Mesenchymal stem cell (in vitro differentiated cells and primary cell): ENCODE measurements at regions not wholly inside any gene's neighbourhood (a gene's known extent, or its start where the extent isn't known, plus 50 kb on each side); places are given as distances from the start of the nearest gene placed in this dataset.
"Not testable (repeated sequence)": the region's sequence is repeated elsewhere in the genome, so short reads cannot be mapped to it uniquely, and the experiment has no call there.

ENCODE experiments used
- DNase-seq: peaks from one replicate; pipeline ENCODE4 v3.0.0-alpha.2; 2013
- H2AFZ ChIP-seq: one replicate; pipeline ENCODE4 v1.6.1; 2013; ENCODE audit warnings: low read depth, mild to moderate bottlenecking, control low read depth, inconsistent platforms, low read length, moderate library complexity
- H2AK5ac ChIP-seq: 2 replicates; pipeline ENCODE4 v1.6.1; 2013; ENCODE audit warnings: low read length, moderate library complexity, mild to moderate bottlenecking, inconsistent platforms; ENCODE audit not compliant: severe bottlenecking
- H2BK120ac ChIP-seq: one replicate; pipeline ENCODE4 v1.6.1; 2013; ENCODE audit warnings: low read depth, mild to moderate bottlenecking, inconsistent platforms, low read length, moderate library complexity
- H2BK12ac ChIP-seq, 2 experiments: one replicate each; pipeline ENCODE4 v1.6.1; 2013; ENCODE audit warnings: inconsistent platforms in 2 of 2, low read length in 2 of 2, mild to moderate bottlenecking in 2 of 2, moderate library complexity in 2 of 2, control low read depth in 1 of 2
- H2BK15ac ChIP-seq: one replicate; pipeline ENCODE4 v1.6.1; 2013; ENCODE audit warnings: mild to moderate bottlenecking, low read depth, inconsistent platforms; ENCODE audit not compliant: poor library complexity, severe bottlenecking
- H2BK5ac ChIP-seq: 2 replicates; pipeline ENCODE4 v1.6.1; 2013; ENCODE audit warnings: low read depth, mild to moderate bottlenecking, low read length, control low read depth, inconsistent platforms; ENCODE audit not compliant: poor library complexity, severe bottlenecking
- H3K14ac ChIP-seq, 2 experiments: one replicate each; pipeline ENCODE4 v1.6.1; 2013; ENCODE audit warnings: inconsistent platforms in 2 of 2, low read length in 2 of 2, control low read depth in 1 of 2, mild to moderate bottlenecking in 1 of 2, moderate library complexity in 1 of 2
- H3K18ac ChIP-seq, 2 experiments: one replicate each; pipeline ENCODE4 v1.6.1; 2013; ENCODE audit warnings: inconsistent platforms in 2 of 2, low read length in 2 of 2, control low read depth in 1 of 2, low read depth in 1 of 2, mild to moderate bottlenecking in 1 of 2
- H3K23ac ChIP-seq, 2 experiments: one replicate each; pipeline ENCODE4 v1.6.1; 2013; ENCODE audit warnings: inconsistent platforms in 2 of 2, low read length in 2 of 2, mild to moderate bottlenecking in 2 of 2, moderate library complexity in 2 of 2, control low read depth in 1 of 2
- H3K27ac ChIP-seq: 2 replicates; pipeline ENCODE4 v1.5.1; 2013; ENCODE audit warnings: mild to moderate bottlenecking, moderate library complexity, low read length, control low read depth, inconsistent platforms; ENCODE audit not compliant: poor library complexity, severe bottlenecking
- H3K27me3 ChIP-seq, 2 experiments: 2 replicates each; pipeline versions ENCODE4 v1.6.1 to v1.7.0; 2013; ENCODE audit warnings: low read length in 2 of 2, mild to moderate bottlenecking in 2 of 2, moderate library complexity in 2 of 2, control low read depth in 1 of 2, inconsistent platforms in 1 of 2; ENCODE audit not compliant: control insufficient read depth in 1 of 2, insufficient read depth in 1 of 2
- H3K36me3 ChIP-seq, 2 experiments: 2 replicates each; pipeline versions ENCODE4 v1.6.1 to v1.7.0; 2013; ENCODE audit warnings: low read length in 2 of 2, control low read depth in 1 of 2, inconsistent platforms in 1 of 2, low read depth in 1 of 2, mild to moderate bottlenecking in 1 of 2; ENCODE audit not compliant: insufficient read depth in 2 of 2, control insufficient read depth in 1 of 2
- H3K4ac ChIP-seq, 2 experiments: one replicate each; pipeline ENCODE4 v1.6.1; 2013; ENCODE audit warnings: inconsistent platforms in 2 of 2, low read length in 2 of 2, mild to moderate bottlenecking in 2 of 2, moderate library complexity in 2 of 2, control low read depth in 1 of 2, low read depth in 1 of 2
- H3K4me1 ChIP-seq: 2 replicates; pipeline ENCODE4 v1.6.1; 2013; ENCODE audit warnings: low read depth, low read length, control low read depth; ENCODE audit not compliant: control insufficient read depth, insufficient read depth
- H3K4me2 ChIP-seq: 2 replicates; pipeline ENCODE4 v1.6.1; 2013; ENCODE audit warnings: low read length, mild to moderate bottlenecking, inconsistent platforms; ENCODE audit not compliant: poor library complexity, severe bottlenecking
- H3K4me3 ChIP-seq, 2 experiments: 2 replicates each; pipeline versions ENCODE4 v1.5.1 to v1.7.0; 2013; ENCODE audit warnings: low read length in 2 of 2, mild to moderate bottlenecking in 2 of 2, control low read depth in 1 of 2, low read depth in 1 of 2; ENCODE audit not compliant: insufficient read depth in 1 of 2
- H3K79me1 ChIP-seq: replicated peaks from 2 replicates; pipeline ENCODE4 v1.6.1; 2013; ENCODE audit warnings: mild to moderate bottlenecking, control low read depth, low read length, inconsistent platforms; ENCODE audit not compliant: poor library complexity, severe bottlenecking
- H3K9ac ChIP-seq: 2 replicates; pipeline ENCODE4 v1.7.0; 2013; ENCODE audit warnings: mild to moderate bottlenecking, low read length, moderate library complexity
- H3K9me3 ChIP-seq: 2 replicates; pipeline ENCODE4 v1.7.0; 2013; ENCODE audit warnings: mild to moderate bottlenecking, low read length; ENCODE audit not compliant: control insufficient read depth
- H4K8ac ChIP-seq: one replicate; pipeline ENCODE4 v1.6.1; 2013; ENCODE audit warnings: inconsistent platforms, mild to moderate bottlenecking, low read length, moderate library complexity
- H4K91ac ChIP-seq: one replicate; pipeline ENCODE4 v1.6.1; 2013; ENCODE audit warnings: mild to moderate bottlenecking, low read length, inconsistent platforms
- WGBS: methylation state at CpG from one replicate; pipeline ENCODE4 v1.1.7; 2013; ENCODE audit warnings: mixed read lengths; 5-methylcytosine and 5-hydroxymethylcytosine counted together

DNA sequence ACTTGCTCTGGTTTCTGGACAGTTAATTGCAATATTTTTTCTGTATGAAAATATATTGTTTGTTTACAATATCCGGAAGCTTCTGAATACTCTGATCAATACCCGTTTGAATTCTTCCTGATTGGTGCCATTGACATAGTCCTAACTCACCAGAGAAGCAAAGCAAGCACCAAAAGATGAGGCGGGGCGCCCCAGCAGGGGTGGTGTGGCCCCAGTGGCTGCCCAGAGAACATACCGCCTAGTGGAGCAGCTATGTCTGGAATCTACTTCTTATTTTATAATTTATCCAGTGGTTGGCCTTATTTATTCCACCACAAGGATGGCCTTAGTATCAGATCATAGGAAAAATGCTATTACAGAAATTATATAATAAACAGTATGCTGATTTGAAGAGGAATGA is 610.7 kb downstream of the JRKL start:
- DNase-seq: no peak
- Histone ChIP-seq H3K4ac (no peak overlapping the region), H4K91ac (no peak overlapping the region), H3K23ac (no peak overlapping the region), H3K9ac (no peak overlapping the region), H3K18ac (no peak overlapping the region), H3K9me3 (no peaks in the 10 kb centered on the region), H3K36me3 (no peaks in the 10 kb centered on the region), H2AK5ac (no peak overlapping the region), H3K27ac (no peak overlapping the region), H2AFZ (no peak overlapping the region), H3K4me3 (no peak overlapping the region), H2BK12ac (no peak overlapping the region), H3K4me2 (no peak overlapping the region), H3K4me1 (no peaks in the 10 kb centered on the region), H3K79me1 (no peaks in the 10 kb centered on the region), H3K27me3 (no peaks in the 10 kb centered on the region), H2BK120ac (no peak overlapping the region), H2BK15ac (no peak overlapping the region), H2BK5ac (no peak overlapping the region), H4K8ac (no peak overlapping the region), H3K14ac (no peak overlapping the region)
- 58% methylated on average over 2 of the region's 5 CpGs for WGBS

DNA sequence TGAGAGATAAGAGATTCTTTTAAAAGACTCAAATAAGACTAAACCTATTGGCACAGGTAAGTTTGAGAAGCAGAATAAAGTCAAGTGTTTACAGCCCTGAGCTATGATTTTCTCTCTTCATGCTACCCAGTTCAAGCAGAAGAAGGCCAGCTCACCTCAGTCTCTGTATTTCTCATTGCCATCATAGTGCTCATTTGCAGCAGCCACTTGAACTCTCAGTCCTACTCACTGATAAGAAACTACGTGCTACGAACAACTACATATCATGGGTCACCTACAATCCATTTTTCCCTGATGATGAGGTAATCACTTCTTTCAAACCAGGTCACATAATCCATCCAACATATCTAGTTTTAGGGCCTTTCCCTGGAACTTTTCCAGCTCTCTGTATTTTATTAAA is 617.5 kb downstream of the JRKL start:
- H3K4me1 ChIP-seq: no peaks in the 10 kb centered on the region
- WGBS: 59% methylated on average over 2 of the region's 2 CpGs
- no peak overlapping the region for H3K9ac ChIP-seq
- H3K36me3 ChIP-seq: no peaks in the 10 kb centered on the region
- H3K4ac ChIP-seq: no peak overlapping the region
- no peak overlapping the region for H2AK5ac ChIP-seq
- H2BK15ac ChIP-seq: no peak overlapping the region
- H2BK5ac ChIP-seq: no peak overlapping the region
- H2BK12ac ChIP-seq: no peak overlapping the region
- H3K18ac ChIP-seq: no peak overlapping the region
- H2BK120ac ChIP-seq: no peak overlapping the region
- no peak overlapping the region for H3K4me2 ChIP-seq
- H3K27me3 ChIP-seq: no peaks in the 10 kb centered on the region
- H3K4me3 ChIP-seq: no peak overlapping the region
- no peaks in the 10 kb centered on the region for H3K79me1 ChIP-seq
- H3K9me3 ChIP-seq: no peaks in the 10 kb centered on the region
- no peak overlapping the region for H3K23ac ChIP-seq
- H3K14ac ChIP-seq: no peak overlapping the region
- H2AFZ ChIP-seq: no peak overlapping the region
- no peak overlapping the region for H3K27ac ChIP-seq
- no peak overlapping the region for H4K91ac ChIP-seq
- H4K8ac ChIP-seq: no peak overlapping the region
- DNase-seq: no peak

DNA sequence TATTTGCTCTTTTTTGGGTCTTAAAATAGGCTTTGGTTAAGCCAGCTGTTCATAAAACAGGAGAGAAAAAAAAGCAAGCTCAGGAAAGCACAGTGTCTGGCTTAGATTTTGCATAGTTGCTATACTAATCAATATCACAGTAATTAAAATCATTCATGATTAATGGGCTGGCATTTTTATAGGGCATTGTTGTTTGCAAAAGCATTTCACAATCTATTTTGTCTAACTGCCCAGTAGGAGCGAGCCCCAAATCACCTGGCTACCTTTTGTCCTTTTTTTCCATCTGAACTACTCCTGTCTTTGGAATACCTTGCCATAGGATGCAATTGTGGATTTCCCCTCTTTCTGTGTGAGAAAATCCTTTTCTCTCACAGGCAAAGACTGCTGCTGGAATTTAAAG is 619.8 kb downstream of the JRKL start:
- H2AFZ ChIP-seq: no peak overlapping the region
- no peak overlapping the region for H4K91ac ChIP-seq
- no peak overlapping the region for H3K4me3 ChIP-seq
- H3K79me1 ChIP-seq: no peaks in the 10 kb centered on the region
- H3K4me2 ChIP-seq: no peak overlapping the region
- no peak overlapping the region for H2BK15ac ChIP-seq
- H2BK12ac ChIP-seq: no peak overlapping the region
- no peaks in the 10 kb centered on the region for H3K9me3 ChIP-seq
- no peaks in the 10 kb centered on the region for H3K36me3 ChIP-seq
- no peak overlapping the region for H3K4ac ChIP-seq
- H3K27me3 ChIP-seq: no peaks in the 10 kb centered on the region
- DNase-seq: no peak
- no peak overlapping the region for H2AK5ac ChIP-seq
- H3K14ac ChIP-seq: no peak overlapping the region
- no peaks in the 10 kb centered on the region for H3K4me1 ChIP-seq
- H2BK5ac ChIP-seq: no peak overlapping the region
- H3K23ac ChIP-seq: no peak overlapping the region
- no peak overlapping the region for H3K9ac ChIP-seq
- H2BK120ac ChIP-seq: no peak overlapping the region
- no peak overlapping the region for H3K27ac ChIP-seq
- H3K18ac ChIP-seq: no peak overlapping the region
- WGBS: 50% methylated on average over 1 of the region's 1 CpG
- no peak overlapping the region for H4K8ac ChIP-seq

DNA sequence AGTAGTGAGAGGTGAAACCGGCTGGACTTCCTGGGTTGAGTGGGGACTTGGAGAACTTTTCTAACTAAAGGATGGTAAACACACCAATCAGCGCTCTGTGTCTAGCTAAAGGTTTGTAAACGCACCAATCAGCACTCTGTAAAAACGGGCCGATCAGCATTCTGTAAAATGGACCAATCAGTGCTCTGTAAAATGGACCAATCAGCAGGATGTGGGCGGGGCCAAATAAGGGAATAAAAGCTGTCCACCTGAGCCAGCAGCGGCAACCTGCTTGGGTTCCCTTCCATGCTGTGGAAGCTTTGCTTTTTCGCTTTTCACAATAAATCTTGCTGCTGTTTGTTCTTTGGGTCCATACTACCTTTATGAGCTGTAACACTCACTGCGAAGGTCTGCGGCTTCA is 621.2 kb downstream of the JRKL start:
- H4K8ac ChIP-seq, H2AK5ac ChIP-seq, H3K14ac ChIP-seq, H3K4me2 ChIP-seq, H2BK15ac ChIP-seq, H3K23ac ChIP-seq, H4K91ac ChIP-seq, H2BK12ac ChIP-seq, H2AFZ ChIP-seq, H3K36me3 ChIP-seq, H3K18ac ChIP-seq, H2BK120ac ChIP-seq, H3K9me3 ChIP-seq, H3K4ac ChIP-seq, H3K4me1 ChIP-seq, H2BK5ac ChIP-seq, H3K27me3 ChIP-seq, H3K4me3 ChIP-seq, H3K79me1 ChIP-seq, H3K27ac ChIP-seq, H3K9ac ChIP-seq, DNase-seq: not testable (repeated sequence)
- WGBS: 89% methylated on average over 10 of the region's 10 CpGs
